A549 (cell line): ENCODE measurements at regions not wholly inside any gene's neighbourhood (a gene's known extent, or its start where the extent isn't known, plus 50 kb on each side); places are given as distances from the start of the nearest gene placed in this dataset.

Source experiments
- ATAC-seq, 2 experiments: fragments of 200-7000 bp in 1 of 2; fragments of >200 bp in 1 of 2; cut with Nextera tagmentation in 1 of 2; cut with Tn5 transposase in 1 of 2; 3 replicates each; pipeline versions ENCODE4 v1.8.0 to v1.9.1; 2018 to 2020; ENCODE audit warnings: mild to moderate bottlenecking in 1 of 2, moderate library complexity in 1 of 2
- CTCF ChIA-PET: fragments of 300-600 bp; sonication (Branson Sonifier 250); formaldehyde crosslinking; extraction: SDS; loops from one replicate; lab custom pipeline; 2021; ENCODE audit warnings: antibody characterized with exemption, inconsistent platforms; lab: Yijun Ruan, JAX
- POLR2A ChIA-PET: fragments of 350-600 bp; formaldehyde crosslinking; extraction: SDS; loops from one replicate; lab custom pipeline; 2021; ENCODE audit warnings: antibody characterized with exemption, inconsistent platforms; lab: Yijun Ruan, JAX
- DNase-seq, 2 experiments: peaks; one replicate each; pipeline versions ENCODE4 v3.0.0 to v3.0.0-alpha.2; 2011 to 2016; ENCODE audit warnings: low read depth in 1 of 2, low spot score in 1 of 2
- FAIRE-seq: peaks from 2 replicates; lab custom pipeline; 2011; peaks lifted over from hg19 to GRCh38; lab: Jason Lieb, UNC
- H3K27ac ChIP-seq, 2 experiments: fragments of >200 bp; sonication (Bioruptor Twin); formaldehyde crosslinking; 3 replicates each; pipeline ENCODE4 v1.5.1; 2016 to 2017
- H3K4me1 ChIP-seq: fragments of >200 bp; sonication (Bioruptor Twin); formaldehyde crosslinking; 3 replicates; pipeline ENCODE4 v1.6.1; 2016
- H3K4me2 ChIP-seq: fragments of >200 bp; sonication (Bioruptor Twin); formaldehyde crosslinking; 3 replicates; pipeline ENCODE4 v1.6.1; 2016
- H3K4me3 ChIP-seq: fragments of >200 bp; sonication (Bioruptor Twin); formaldehyde crosslinking; 3 replicates; pipeline ENCODE4 v1.5.1; 2016
- H3K9me3 ChIP-seq: fragments of >200 bp; sonication (Bioruptor Twin); formaldehyde crosslinking; 3 replicates; pipeline ENCODE4 v1.6.1; 2016
- BHLHE40 ChIP-seq: IDR thresholded peaks from 2 replicates; pipeline ENCODE4 v1.6.1; 2012; ENCODE audit warnings: low read depth, low read length, inconsistent platforms
- CHD2 ChIP-seq: fragments of 150-350 bp; IDR thresholded peaks from 2 replicates; pipeline ENCODE4 v1.6.1; 2014; ENCODE audit warnings: low read length; ENCODE audit not compliant: partially characterized antibody
- EP300 ChIP-seq, 2 experiments: fragments of >200 bp; sonication (Bioruptor Twin); formaldehyde crosslinking; IDR thresholded peaks; 2 replicates in 1 of 2; 3 replicates in 1 of 2; pipeline ENCODE4 v1.6.1; 2016 to 2017
- HDAC2 ChIP-seq: fragments of 200-600 bp; sonication (generic); IDR thresholded peaks from 2 replicates; pipeline ENCODE4 v1.6.1; 2016
- JUNB ChIP-seq: fragments of >200 bp; sonication (Bioruptor Twin); formaldehyde crosslinking; IDR thresholded peaks from 2 replicates; pipeline ENCODE4 v1.6.1; 2016
- MYC ChIP-seq: IDR thresholded peaks from 2 replicates; pipeline ENCODE4 v1.6.1; 2012; ENCODE audit warnings: mild to moderate bottlenecking, inconsistent platforms, low read length, improper control_type of control experiment, borderline replicate concordance
- PHF8 ChIP-seq: fragments of 200-600 bp; sonication (generic); IDR thresholded peaks from 2 replicates; pipeline ENCODE4 v1.6.1; 2016; ENCODE audit warnings: low read depth, mild to moderate bottlenecking, antibody characterized with exemption, moderate library complexity, borderline replicate concordance
- POLR2AphosphoS2 ChIP-seq: conservative IDR thresholded peaks from 2 replicates; pipeline ENCODE4 v1.6.1; 2012; ENCODE audit warnings: low read length, improper control_type of control experiment, inconsistent platforms
- RAD21 ChIP-seq, 2 experiments: fragments of >200 bp in 1 of 2; sonication (Bioruptor Twin) in 1 of 2; formaldehyde crosslinking in 1 of 2; IDR thresholded peaks in 1 of 2; conservative IDR thresholded peaks in 1 of 2; 2 replicates in 1 of 2; 3 replicates in 1 of 2; pipeline ENCODE4 v1.6.1; 2012 to 2018; ENCODE audit warnings: inconsistent platforms in 1 of 2
- RCOR1 ChIP-seq: fragments of 150-350 bp; IDR thresholded peaks from 2 replicates; pipeline ENCODE4 v1.6.1; 2014; ENCODE audit warnings: antibody characterized with exemption, low read length, low read depth
- SMC3 ChIP-seq: fragments of >200 bp; sonication (Bioruptor Twin); formaldehyde crosslinking; IDR thresholded peaks from 3 replicates; pipeline ENCODE4 v1.6.1; 2018; ENCODE audit warnings: inconsistent platforms
- WGBS: methylation state at CpG from one replicate; pipeline ENCODE4 v1.1.6; 2017; ENCODE audit errors: missing lambda C conversion rate; 5-methylcytosine and 5-hydroxymethylcytosine counted together
- TF ChIP-seq, protein P1 (sequence below): fragments of >200 bp; sonication (Bioruptor Twin); formaldehyde crosslinking; IDR thresholded peaks from 2 replicates; pipeline ENCODE4 v1.6.1; 2016
- TF ChIP-seq, protein P2 (sequence below): IDR thresholded peaks from 2 replicates; pipeline ENCODE4 v1.6.1; 2012
- TF ChIP-seq, protein P3 (sequence below): fragments of 150-350 bp; IDR thresholded peaks from 2 replicates; pipeline ENCODE4 v1.6.1; 2014; ENCODE audit warnings: low read depth, mild to moderate bottlenecking, low read length
- TF ChIP-seq, protein P4 (sequence below): IDR thresholded peaks from 2 replicates; pipeline ENCODE4 v1.6.1; 2012
- TF ChIP-seq, protein P5 (sequence below): fragments of 250-450 bp; sonication (Bioruptor Pico); IDR thresholded peaks from 2 replicates; pipeline ENCODE4 v1.5.0; 2020; ENCODE audit warnings: low read depth, mild to moderate bottlenecking, moderate library complexity
- TF ChIP-seq, protein P6 (sequence below): IDR thresholded peaks from 2 replicates; pipeline ENCODE4 v1.6.1; 2012; ENCODE audit warnings: low read depth, borderline replicate concordance
- TF ChIP-seq, protein P7 (sequence below): fragments of >200 bp; sonication (Bioruptor Twin); formaldehyde crosslinking; IDR thresholded peaks from 3 replicates; pipeline ENCODE4 v1.5.1; 2016

DNA sequence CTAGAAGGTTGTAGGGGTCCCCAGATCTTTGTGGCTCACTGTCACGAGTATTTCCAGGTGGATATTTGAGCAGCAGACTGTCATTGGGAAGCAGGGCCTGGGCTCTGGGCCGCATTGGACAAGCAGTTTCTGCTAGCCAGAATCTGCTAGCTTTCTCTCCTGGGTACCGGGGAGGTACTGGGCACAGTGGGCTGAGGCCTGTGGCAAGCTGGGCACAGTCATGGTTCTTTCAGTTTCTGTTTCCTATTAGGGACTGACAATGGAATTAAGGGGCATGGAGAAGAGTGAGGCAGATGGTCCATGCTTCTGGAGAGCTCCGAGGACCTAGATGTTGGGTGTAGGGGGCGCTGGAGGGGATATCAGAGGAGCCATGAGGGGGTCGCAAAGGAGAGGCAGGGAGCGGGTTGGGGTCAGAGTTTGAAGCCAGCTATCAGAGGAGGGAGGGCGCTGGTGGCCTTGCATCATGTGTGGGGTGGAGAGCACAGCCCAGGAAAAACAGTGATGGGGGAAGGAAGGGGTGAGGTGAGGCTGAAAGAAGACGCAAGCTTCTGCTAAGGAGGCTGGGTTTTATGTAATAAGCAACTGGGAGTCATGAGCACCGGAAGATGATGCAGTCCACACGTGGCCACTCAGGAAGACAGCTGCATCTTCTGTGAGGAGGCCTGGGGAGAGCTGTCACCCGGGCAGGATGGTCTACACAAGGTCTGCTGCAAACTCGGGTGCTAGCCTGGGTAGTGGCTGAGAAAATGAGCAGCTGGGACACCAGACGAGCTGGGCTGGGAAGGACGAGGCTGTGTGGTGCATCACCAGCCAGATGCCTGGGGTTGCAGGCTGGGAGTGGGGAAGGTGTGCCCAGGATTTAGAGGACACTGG, 72.7 kb downstream of the IER5 start (continued):
- TF ChIP-seq, protein P1, sequence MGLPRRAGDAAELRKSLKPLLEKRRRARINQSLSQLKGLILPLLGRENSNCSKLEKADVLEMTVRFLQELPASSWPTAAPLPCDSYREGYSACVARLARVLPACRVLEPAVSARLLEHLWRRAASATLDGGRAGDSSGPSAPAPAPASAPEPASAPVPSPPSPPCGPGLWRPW: no peak
- TF ChIP-seq, protein P2, sequence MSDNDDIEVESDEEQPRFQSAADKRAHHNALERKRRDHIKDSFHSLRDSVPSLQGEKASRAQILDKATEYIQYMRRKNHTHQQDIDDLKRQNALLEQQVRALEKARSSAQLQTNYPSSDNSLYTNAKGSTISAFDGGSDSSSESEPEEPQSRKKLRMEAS: no peak
- TF ChIP-seq MYC (no peak), EP300 (IDR thresholded peaks at IDR 0.05) (no peak), BHLHE40 (no peak), RCOR1 (no peak)
- TF ChIP-seq, protein P3, sequence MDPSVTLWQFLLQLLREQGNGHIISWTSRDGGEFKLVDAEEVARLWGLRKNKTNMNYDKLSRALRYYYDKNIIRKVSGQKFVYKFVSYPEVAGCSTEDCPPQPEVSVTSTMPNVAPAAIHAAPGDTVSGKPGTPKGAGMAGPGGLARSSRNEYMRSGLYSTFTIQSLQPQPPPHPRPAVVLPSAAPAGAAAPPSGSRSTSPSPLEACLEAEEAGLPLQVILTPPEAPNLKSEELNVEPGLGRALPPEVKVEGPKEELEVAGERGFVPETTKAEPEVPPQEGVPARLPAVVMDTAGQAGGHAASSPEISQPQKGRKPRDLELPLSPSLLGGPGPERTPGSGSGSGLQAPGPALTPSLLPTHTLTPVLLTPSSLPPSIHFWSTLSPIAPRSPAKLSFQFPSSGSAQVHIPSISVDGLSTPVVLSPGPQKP: no peak
- TF ChIP-seq, protein P4, sequence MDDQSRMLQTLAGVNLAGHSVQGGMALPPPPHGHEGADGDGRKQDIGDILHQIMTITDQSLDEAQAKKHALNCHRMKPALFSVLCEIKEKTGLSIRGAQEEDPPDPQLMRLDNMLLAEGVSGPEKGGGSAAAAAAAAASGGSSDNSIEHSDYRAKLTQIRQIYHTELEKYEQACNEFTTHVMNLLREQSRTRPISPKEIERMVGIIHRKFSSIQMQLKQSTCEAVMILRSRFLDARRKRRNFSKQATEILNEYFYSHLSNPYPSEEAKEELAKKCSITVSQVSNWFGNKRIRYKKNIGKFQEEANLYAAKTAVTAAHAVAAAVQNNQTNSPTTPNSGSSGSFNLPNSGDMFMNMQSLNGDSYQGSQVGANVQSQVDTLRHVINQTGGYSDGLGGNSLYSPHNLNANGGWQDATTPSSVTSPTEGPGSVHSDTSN: no peak

DNA sequence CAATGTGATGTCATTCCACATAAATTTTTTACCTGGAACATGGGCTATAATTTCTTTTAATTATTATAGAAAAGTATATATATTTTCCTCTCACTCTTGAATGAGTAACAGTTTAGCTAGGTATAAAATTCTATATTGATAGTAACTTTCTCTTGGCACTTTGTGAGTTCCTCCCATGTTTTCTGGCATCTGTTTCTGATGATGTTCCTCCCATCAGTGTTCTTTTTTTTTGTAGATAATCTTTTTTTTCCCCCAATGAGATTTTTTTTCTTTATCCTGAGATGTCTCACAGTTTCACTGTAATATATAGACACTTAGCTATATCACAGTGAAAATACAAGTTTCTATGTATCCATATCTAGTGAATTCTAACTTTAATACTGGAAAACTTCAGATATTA, 75.2 kb downstream of the IER5 start:
- H3K4me1 ChIP-seq: peaks cover 4% of the 10 kb centered on the region; the same call in 2 of the 3 replicates
- ATAC-seq (no peak), FAIRE-seq (no peak), DNase-seq (no peak)
- H3K9me3 ChIP-seq: peaks cover 21% of the 10 kb centered on the region
- ChIA-PET POLR2A (no interaction called here), CTCF (interaction anchor here (0.6 to 6.1 kb wide), 7 partner anchors 11 to 742 kb away, joined by 3 to 37 read pairs (median 3); no protein-coding TSS in a partner anchor)
- H3K27ac ChIP-seq: no peak overlapping the region
- no peak overlapping the region for H3K4me3 ChIP-seq
- TF ChIP-seq JUNB (no peak), MYC (no peak), EP300 (IDR thresholded peaks at IDR 0.05) (no peak), CHD2 (no peak), HDAC2 (no peak), POLR2AphosphoS2 (no peak), PHF8 (no peak)
- TF ChIP-seq, protein P2: no peak
- TF ChIP-seq, protein P5, sequence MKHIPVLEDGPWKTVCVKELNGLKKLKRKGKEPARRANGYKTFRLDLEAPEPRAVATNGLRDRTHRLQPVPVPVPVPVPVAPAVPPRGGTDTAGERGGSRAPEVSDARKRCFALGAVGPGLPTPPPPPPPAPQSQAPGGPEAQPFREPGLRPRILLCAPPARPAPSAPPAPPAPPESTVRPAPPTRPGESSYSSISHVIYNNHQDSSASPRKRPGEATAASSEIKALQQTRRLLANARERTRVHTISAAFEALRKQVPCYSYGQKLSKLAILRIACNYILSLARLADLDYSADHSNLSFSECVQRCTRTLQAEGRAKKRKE: no peak
- TF ChIP-seq, protein P6, sequence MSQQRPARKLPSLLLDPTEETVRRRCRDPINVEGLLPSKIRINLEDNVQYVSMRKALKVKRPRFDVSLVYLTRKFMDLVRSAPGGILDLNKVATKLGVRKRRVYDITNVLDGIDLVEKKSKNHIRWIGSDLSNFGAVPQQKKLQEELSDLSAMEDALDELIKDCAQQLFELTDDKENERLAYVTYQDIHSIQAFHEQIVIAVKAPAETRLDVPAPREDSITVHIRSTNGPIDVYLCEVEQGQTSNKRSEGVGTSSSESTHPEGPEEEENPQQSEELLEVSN: no peak
- H3K4me2 ChIP-seq: no peak overlapping the region

DNA sequence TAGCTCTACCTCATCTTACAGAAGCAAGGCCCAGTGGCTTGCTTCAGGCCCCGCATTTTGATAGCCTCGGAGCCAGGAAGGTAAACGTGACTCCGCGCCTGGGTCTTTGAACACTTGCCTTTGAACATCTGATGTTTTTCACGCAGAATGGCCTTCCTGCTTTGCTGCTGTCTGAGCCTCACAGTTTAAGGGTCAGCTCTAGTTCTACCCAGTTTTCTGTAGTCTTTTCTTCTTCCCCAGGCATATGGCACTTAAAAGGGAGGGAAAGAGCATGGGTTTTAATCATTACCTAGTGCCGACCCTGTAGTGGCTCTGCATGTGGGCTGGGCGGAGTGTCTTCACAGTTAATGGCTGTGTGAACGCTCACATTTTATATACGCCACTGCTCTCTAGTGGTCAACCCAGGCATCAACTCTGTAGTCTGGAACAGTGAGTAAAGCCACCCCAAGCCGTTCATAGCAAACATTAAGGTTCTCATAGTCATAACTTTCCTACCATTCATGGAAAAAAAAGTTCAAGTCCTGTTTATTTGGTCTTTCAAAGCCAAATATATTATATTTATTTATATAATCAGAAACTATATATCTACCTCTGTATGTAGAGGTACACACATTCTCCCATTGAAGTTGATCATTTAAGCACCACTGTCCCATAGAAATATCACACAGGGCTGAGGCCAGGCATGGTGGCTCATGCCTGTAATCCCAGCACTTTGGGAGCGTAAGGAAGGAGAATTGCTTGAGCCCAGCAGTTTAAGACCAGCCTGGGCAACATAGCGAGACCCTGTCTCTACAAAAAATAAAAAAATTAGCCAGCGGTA, 78.1 kb downstream of the IER5 start:
- DNase-seq (peak; percentile 72 to 80), FAIRE-seq (no peak), ATAC-seq (peak; percentile 96 to 100)
- Histone ChIP-seq H3K4me3 (no peak overlapping the region), H3K27ac (peak overlapping the region in 1 of 2 experiments; percentile 52; a peak in 1 of 6 replicates), H3K4me1 (no peaks in the 10 kb centered on the region), H3K4me2 (peak overlapping the region; percentile 56), H3K9me3 (peaks cover 21% of the 10 kb centered on the region)
- CTCF ChIA-PET: interaction anchor here (0.5 to 6.7 kb wide), 49 partner anchors 10 to 979 kb away, joined by 3 to 88 read pairs (median 4); partner anchors contain the start of gene KIAA1614
- 30% methylated on average over 14 of the region's 14 CpGs for WGBS
- TF ChIP-seq MYC: no peak
- TF ChIP-seq, protein P2: 0 out of 2 replicates have a peak, but pooled peaks have one; percentile 24
- peak; percentile 76; the same call in 2 of the 3 replicates for TF ChIP-seq SMC3
- TF ChIP-seq, protein P7, sequence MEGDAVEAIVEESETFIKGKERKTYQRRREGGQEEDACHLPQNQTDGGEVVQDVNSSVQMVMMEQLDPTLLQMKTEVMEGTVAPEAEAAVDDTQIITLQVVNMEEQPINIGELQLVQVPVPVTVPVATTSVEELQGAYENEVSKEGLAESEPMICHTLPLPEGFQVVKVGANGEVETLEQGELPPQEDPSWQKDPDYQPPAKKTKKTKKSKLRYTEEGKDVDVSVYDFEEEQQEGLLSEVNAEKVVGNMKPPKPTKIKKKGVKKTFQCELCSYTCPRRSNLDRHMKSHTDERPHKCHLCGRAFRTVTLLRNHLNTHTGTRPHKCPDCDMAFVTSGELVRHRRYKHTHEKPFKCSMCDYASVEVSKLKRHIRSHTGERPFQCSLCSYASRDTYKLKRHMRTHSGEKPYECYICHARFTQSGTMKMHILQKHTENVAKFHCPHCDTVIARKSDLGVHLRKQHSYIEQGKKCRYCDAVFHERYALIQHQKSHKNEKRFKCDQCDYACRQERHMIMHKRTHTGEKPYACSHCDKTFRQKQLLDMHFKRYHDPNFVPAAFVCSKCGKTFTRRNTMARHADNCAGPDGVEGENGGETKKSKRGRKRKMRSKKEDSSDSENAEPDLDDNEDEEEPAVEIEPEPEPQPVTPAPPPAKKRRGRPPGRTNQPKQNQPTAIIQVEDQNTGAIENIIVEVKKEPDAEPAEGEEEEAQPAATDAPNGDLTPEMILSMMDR: peak; percentile 95
- peak; percentile 83 to 97 for TF ChIP-seq RAD21 (conservative IDR thresholded peaks at IDR 0.05 in 1 of 2, IDR thresholded peaks at IDR 0.05 in 1 of 2)
- POLR2A ChIA-PET: no interaction called here
